Ishikawa (cell line): ENCODE measurements at regions not wholly inside any gene's neighbourhood (a gene's known extent, or its start where the extent isn't known, plus 50 kb on each side); places are given as distances from the start of the nearest gene placed in this dataset.

Source experiments
- CEBPB ChIP-seq: IDR thresholded peaks from 2 replicates; pipeline ENCODE4 v1.6.1; 2012
- CREB1 ChIP-seq: IDR thresholded peaks from 2 replicates; pipeline ENCODE4 v1.6.1; 2012; ENCODE audit warnings: low read depth
- EGR1 ChIP-seq: IDR thresholded peaks from 2 replicates; pipeline ENCODE4 v1.6.1; 2012
- EP300 ChIP-seq: IDR thresholded peaks from 2 replicates; pipeline ENCODE4 v1.6.1; 2012; ENCODE audit warnings: borderline replicate concordance
- FOXM1 ChIP-seq: IDR thresholded peaks from 2 replicates; pipeline ENCODE4 v1.6.1; 2012; ENCODE audit warnings: low read depth, borderline replicate concordance
- MAX ChIP-seq: IDR thresholded peaks from 2 replicates; pipeline ENCODE4 v1.6.1; 2012
- NFIC ChIP-seq: IDR thresholded peaks from 2 replicates; pipeline ENCODE4 v1.6.1; 2012
- RAD21 ChIP-seq: IDR thresholded peaks from 2 replicates; pipeline ENCODE4 v1.6.1; 2012; ENCODE audit warnings: low read depth
- REST ChIP-seq: IDR thresholded peaks from 2 replicates; pipeline ENCODE4 v1.6.1; 2012; ENCODE audit warnings: low read depth, mild to moderate bottlenecking
- TAF1 ChIP-seq: IDR thresholded peaks from 2 replicates; pipeline ENCODE4 v1.6.1; 2012; ENCODE audit warnings: low read depth, mild to moderate bottlenecking
- TCF12 ChIP-seq: IDR thresholded peaks from 2 replicates; pipeline ENCODE4 v1.6.1; 2012; ENCODE audit warnings: low read depth
- TEAD4 ChIP-seq: IDR thresholded peaks from 2 replicates; pipeline ENCODE4 v1.6.1; 2012
- USF1 ChIP-seq: IDR thresholded peaks from 2 replicates; pipeline ENCODE4 v1.6.1; 2012
- YY1 ChIP-seq: IDR thresholded peaks from 2 replicates; pipeline ENCODE4 v1.6.1; 2012; ENCODE audit warnings: low read depth
- ZBTB7A ChIP-seq: IDR thresholded peaks from 2 replicates; pipeline ENCODE4 v1.6.1; 2012; ENCODE audit warnings: low read depth

- no peak for TF ChIP-seq REST
- no peak for TF ChIP-seq ZBTB7A
- no peak for TF ChIP-seq EGR1
- no peak for TF ChIP-seq NFIC
These were observed 107.9 kb upstream of the PRNP start for GRCh38 chr20:4578375-4578774.

GRCh38 chr20:4574356-4574690, 111.9 kb upstream of the PRNP start:
- TF ChIP-seq YY1: no peak
- TF ChIP-seq MAX: no peak
- TF ChIP-seq TAF1: no peak
- TF ChIP-seq REST: no peak
- TF ChIP-seq NFIC: no peak
- no peak for TF ChIP-seq CEBPB
- no peak for TF ChIP-seq EGR1
- no peak for TF ChIP-seq CREB1
- TF ChIP-seq USF1: no peak
- TF ChIP-seq TEAD4: no peak
- no peak for TF ChIP-seq RAD21

- TF ChIP-seq RAD21 (no peak), NFIC (no peak), TEAD4 (no peak), REST (no peak), EGR1 (no peak), CEBPB (no peak), MAX (no peak), USF1 (no peak), TAF1 (no peak), TCF12 (no peak), FOXM1 (no peak), EP300 (no peak), CREB1 (no peak), ZBTB7A (no peak)
These were observed 112.5 kb upstream of the PRNP start for GRCh38 chr20:4573564-4574355.

- no peak for TF ChIP-seq FOXM1
- peak; percentile 25 for TF ChIP-seq NFIC
These were observed 114.3 kb upstream of the PRNP start for GRCh38 chr20:4571759-4572531.

- TF ChIP-seq NFIC (peak; percentile 61), REST (no peak), RAD21 (no peak), TCF12 (no peak), EP300 (no peak), TEAD4 (peak; percentile 46), ZBTB7A (no peak), USF1 (no peak), MAX (no peak), EGR1 (no peak), YY1 (no peak), FOXM1 (no peak; the same call in 1 of the 2 replicates), TAF1 (no peak), CEBPB (peak; percentile 62; the same call in 1 of the 2 replicates), CREB1 (no peak)
These were observed 116.4 kb upstream of the PRNP start for GRCh38 chr20:4569865-4570264.
